ENCODE measurements at regions not wholly inside any gene's neighbourhood (a gene's known extent, or its start where the extent isn't known, plus 50 kb on each side); places are given as distances from the start of the nearest gene placed in this dataset.

DNA sequence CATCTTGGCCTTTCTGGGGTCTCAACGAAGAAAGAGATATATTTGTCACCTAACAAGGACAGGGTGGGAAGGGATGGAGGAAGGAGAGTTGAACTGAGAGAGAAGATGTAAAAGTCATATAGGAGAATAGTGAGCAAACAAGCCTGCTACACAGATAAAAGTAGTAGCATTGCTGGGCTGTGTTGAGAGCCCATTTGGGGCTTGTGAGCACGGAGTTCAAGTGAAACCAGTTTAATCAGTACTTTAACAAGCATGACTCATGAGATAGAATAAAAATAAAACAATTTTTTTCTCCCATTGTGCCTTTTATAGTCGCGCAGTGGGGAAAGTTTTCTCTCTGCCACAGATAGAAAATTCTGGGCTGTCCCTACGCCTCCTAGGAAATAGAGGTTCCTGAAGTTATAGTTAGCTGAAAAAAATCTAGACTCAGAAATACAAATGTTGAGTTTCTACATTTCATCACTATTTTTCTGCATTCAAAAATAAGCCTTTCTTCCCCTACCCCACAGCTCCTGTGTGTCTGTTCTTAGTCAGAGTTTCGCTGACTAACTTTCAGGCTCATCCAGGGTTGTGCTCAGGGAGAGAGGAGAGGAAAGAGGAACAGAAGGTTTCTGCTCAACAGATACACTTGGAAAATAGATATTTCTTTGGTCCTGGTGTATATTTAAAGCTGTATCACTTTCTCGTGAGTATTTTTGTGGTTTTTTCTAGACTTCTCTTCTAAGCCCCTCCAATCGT, 395.8 kb upstream of the ADAMTSL1 start:
- Histone ChIP-seq H3K79me1 (ENCODE audit: low read depth in 1 of 2, low read length in 2 of 2) (no peaks in the 10 kb centered on the region), H4K5ac (ENCODE audit: low read depth, low read length) (no peak overlapping the region), H2AK9ac (replicated peaks; ENCODE audit: low read depth, low read length, poor library complexity) (no peak overlapping the region), H4K8ac (ENCODE audit: low read depth in 2 of 2, low read length in 2 of 2) (no peak overlapping the region), H2AFZ (replicated peaks; ENCODE audit: low read length, poor library complexity) (no peak overlapping the region), H3K14ac (replicated peaks; ENCODE audit: low read depth, low read length) (no peak overlapping the region), H3K56ac (ENCODE audit: extremely low read depth, insufficient read depth, low read length) (no peak overlapping the region), H3K36me3 (ENCODE audit: control insufficient read depth, insufficient read depth, low read length) (no peaks in the 10 kb centered on the region), H3K9me1 (ENCODE audit: insufficient read depth, low read length) (no peaks in the 10 kb centered on the region), H3K4ac (ENCODE audit: low read depth, low read length) (no peak overlapping the region), H2BK20ac (ENCODE audit: low read depth, low read length) (no peak overlapping the region), H3K18ac (ENCODE audit: low read depth, low read length) (no peak overlapping the region), H3K23ac (ENCODE audit: low read depth, low read length) (no peak overlapping the region), H3K27ac (ENCODE audit: insufficient read depth, low read length) (no peak overlapping the region), H3K9me3 (ENCODE audit: control insufficient read depth, insufficient read depth, low read length) (no peaks in the 10 kb centered on the region), H4K20me1 (ENCODE audit: insufficient read depth, low read length) (no peaks in the 10 kb centered on the region), H2BK15ac (ENCODE audit: low read depth, low read length) (no peak overlapping the region), H3K27me3 (ENCODE audit: control insufficient read depth, insufficient read depth, low read length) (no peaks in the 10 kb centered on the region; the same call in 1 of the 2 replicates), H2AK5ac (ENCODE audit: low read depth, low read length) (no peak overlapping the region), H3K4me3 (ENCODE audit: insufficient read depth, low read depth, low read length) (no peak overlapping the region), H4K91ac (ENCODE audit: insufficient read depth, low read depth, low read length) (no peak overlapping the region), H3K4me1 (ENCODE audit: control insufficient read depth, insufficient read depth, low read length) (no peaks in the 10 kb centered on the region), H2BK5ac (ENCODE audit: low read depth, low read length, poor library complexity, severe bottlenecking) (no peak overlapping the region), H2BK120ac (ENCODE audit: low read depth, low read length) (no peak overlapping the region), H3K9ac (ENCODE audit: low read depth, low read length) (no peak overlapping the region), H3K4me2 (ENCODE audit: low read depth, low read length) (no peak overlapping the region)
- in situ Hi-C loops (cut with MboI; ENCODE audit: low sequenced_read_pairs): no loop called here
- DNase-seq: no peak
- no peak for ATAC-seq (ENCODE audit: low read depth)
- no CpG with 5 or more reads among the region's 8 CpGs for WGBS, 2 experiments (ENCODE audit: extremely low coverage in 2 of 2, insufficient read length in 1 of 2)
- POLR2A ChIA-PET (ENCODE audit: unreplicated experiment): no interaction called here
- intact Hi-C loops (cut with micrococcal nuclease): no loop called here
- TF ChIP-seq CHD1 (IDR thresholded peaks at IDR 0.05; ENCODE audit: low read depth, low read length) (no peak), CEBPB (IDR thresholded peaks at IDR 0.05; ENCODE audit: low read depth, low read length) (no peak), BHLHE40 (IDR thresholded peaks at IDR 0.05; ENCODE audit: low read depth, low read length) (no peak), SMC3 (IDR thresholded peaks at IDR 0.05; ENCODE audit: low read depth, low read length) (no peak), RFX5 (IDR thresholded peaks at IDR 0.05; ENCODE audit: low read depth, low read length) (no peak), RAD21 (IDR thresholded peaks at IDR 0.05; ENCODE audit: low read length) (no peak), RCOR1 (IDR thresholded peaks at IDR 0.05; ENCODE audit: insufficient replicate concordance, low read length) (no peak), MXI1 (IDR thresholded peaks at IDR 0.05; ENCODE audit: borderline replicate concordance, low read depth, low read length) (no peak), FOS (IDR thresholded peaks at IDR 0.05; ENCODE audit: low read depth, low read length) (no peak), POLR2A (IDR thresholded peaks at IDR 0.05; ENCODE audit: low read depth, low read length) (no peak), MAFK (IDR thresholded peaks at IDR 0.05; ENCODE audit: low read depth, low read length) (no peak), MAZ (IDR thresholded peaks at IDR 0.05; ENCODE audit: borderline replicate concordance, low read depth, low read length) (no peak), NFE2L2 (IDR thresholded peaks at IDR 0.05; ENCODE audit: low read depth, low read length) (no peak)
- TF ChIP-seq, protein P1, sequence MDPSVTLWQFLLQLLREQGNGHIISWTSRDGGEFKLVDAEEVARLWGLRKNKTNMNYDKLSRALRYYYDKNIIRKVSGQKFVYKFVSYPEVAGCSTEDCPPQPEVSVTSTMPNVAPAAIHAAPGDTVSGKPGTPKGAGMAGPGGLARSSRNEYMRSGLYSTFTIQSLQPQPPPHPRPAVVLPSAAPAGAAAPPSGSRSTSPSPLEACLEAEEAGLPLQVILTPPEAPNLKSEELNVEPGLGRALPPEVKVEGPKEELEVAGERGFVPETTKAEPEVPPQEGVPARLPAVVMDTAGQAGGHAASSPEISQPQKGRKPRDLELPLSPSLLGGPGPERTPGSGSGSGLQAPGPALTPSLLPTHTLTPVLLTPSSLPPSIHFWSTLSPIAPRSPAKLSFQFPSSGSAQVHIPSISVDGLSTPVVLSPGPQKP (IDR thresholded peaks at IDR 0.05; ENCODE audit: borderline replicate concordance, low read depth, low read length): no peak
- TF ChIP-seq, protein P2, sequence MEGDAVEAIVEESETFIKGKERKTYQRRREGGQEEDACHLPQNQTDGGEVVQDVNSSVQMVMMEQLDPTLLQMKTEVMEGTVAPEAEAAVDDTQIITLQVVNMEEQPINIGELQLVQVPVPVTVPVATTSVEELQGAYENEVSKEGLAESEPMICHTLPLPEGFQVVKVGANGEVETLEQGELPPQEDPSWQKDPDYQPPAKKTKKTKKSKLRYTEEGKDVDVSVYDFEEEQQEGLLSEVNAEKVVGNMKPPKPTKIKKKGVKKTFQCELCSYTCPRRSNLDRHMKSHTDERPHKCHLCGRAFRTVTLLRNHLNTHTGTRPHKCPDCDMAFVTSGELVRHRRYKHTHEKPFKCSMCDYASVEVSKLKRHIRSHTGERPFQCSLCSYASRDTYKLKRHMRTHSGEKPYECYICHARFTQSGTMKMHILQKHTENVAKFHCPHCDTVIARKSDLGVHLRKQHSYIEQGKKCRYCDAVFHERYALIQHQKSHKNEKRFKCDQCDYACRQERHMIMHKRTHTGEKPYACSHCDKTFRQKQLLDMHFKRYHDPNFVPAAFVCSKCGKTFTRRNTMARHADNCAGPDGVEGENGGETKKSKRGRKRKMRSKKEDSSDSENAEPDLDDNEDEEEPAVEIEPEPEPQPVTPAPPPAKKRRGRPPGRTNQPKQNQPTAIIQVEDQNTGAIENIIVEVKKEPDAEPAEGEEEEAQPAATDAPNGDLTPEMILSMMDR (conservative IDR thresholded peaks at IDR 0.05; ENCODE audit: low read depth, low read length): no peak
- TF ChIP-seq, protein P3, sequence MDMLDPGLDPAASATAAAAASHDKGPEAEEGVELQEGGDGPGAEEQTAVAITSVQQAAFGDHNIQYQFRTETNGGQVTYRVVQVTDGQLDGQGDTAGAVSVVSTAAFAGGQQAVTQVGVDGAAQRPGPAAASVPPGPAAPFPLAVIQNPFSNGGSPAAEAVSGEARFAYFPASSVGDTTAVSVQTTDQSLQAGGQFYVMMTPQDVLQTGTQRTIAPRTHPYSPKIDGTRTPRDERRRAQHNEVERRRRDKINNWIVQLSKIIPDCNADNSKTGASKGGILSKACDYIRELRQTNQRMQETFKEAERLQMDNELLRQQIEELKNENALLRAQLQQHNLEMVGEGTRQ (IDR thresholded peaks at IDR 0.05; ENCODE audit: low read depth, low read length): no peak
- BruUV-seq (replicated peaks): no TSS peak
- dilution Hi-C loops (cut with HindIII; ENCODE audit: low sequenced_read_pairs, unreplicated experiment): no loop called here
- CTCF ChIA-PET: no interaction called here
